Fibroblast of skin of left quadriceps (primary cell): ENCODE measurements at regions not wholly inside any gene's neighbourhood (a gene's known extent, or its start where the extent isn't known, plus 50 kb on each side); places are given as distances from the start of the nearest gene placed in this dataset.

ENCODE experiments used
- DNase-seq, 2 experiments: peaks; one replicate each; pipeline ENCODE4 v3.0.0-alpha.2; 2013; ENCODE audit warnings: low read depth in 2 of 2

- DNase-seq, result no peak
Measured at GRCh38 chr4:59841698-59842097, 1358.4 kb upstream of the ADGRL3 start.

- DNase-seq, result no peak
Measured at GRCh38 chr4:59848457-59848856, 1351.7 kb upstream of the ADGRL3 start.

- DNase-seq, result no peak
Measured at GRCh38 chr4:59855630-59856352, 1344.3 kb upstream of the ADGRL3 start.

- no peak for DNase-seq
Measured at GRCh38 chr4:59869056-59869455, 1331.1 kb upstream of the ADGRL3 start.

GRCh38 chr4:59869559-59869958 lies 1330.6 kb upstream of the ADGRL3 start:
- DNase-seq, result no peak

GRCh38 chr4:59881632-59882031 lies 1318.5 kb upstream of the ADGRL3 start:
- no peak for DNase-seq

- DNase-seq, result no peak
Measured at GRCh38 chr4:59904331-59904730, 1295.8 kb upstream of the ADGRL3 start.

- no peak for DNase-seq
Measured at GRCh38 chr4:59920416-59920815, 1279.7 kb upstream of the ADGRL3 start.

- DNase-seq, result no peak
Measured at GRCh38 chr4:59925290-59925689, 1274.8 kb upstream of the ADGRL3 start.

GRCh38 chr4:59936566-59936965 lies 1263.6 kb upstream of the ADGRL3 start:
- no peak for DNase-seq

GRCh38 chr4:59938166-59938565 lies 1262.0 kb upstream of the ADGRL3 start:
- DNase-seq, result no peak

- DNase-seq, result peak; percentile 1 to 2
Measured at GRCh38 chr4:59945277-59945676, 1254.8 kb upstream of the ADGRL3 start.

GRCh38 chr4:59945716-59946115 lies 1254.4 kb upstream of the ADGRL3 start:
- no peak for DNase-seq

GRCh38 chr4:59956366-59956765 lies 1243.8 kb upstream of the ADGRL3 start:
- no peak for DNase-seq

GRCh38 chr4:59960143-59960542 lies 1240.0 kb upstream of the ADGRL3 start:
- no peak for DNase-seq

- no peak for DNase-seq
Measured at GRCh38 chr4:59966758-59967157, 1233.4 kb upstream of the ADGRL3 start.

- DNase-seq, result no peak
Measured at GRCh38 chr4:59968796-59969195, 1231.3 kb upstream of the ADGRL3 start.

- DNase-seq, result no peak
Measured at GRCh38 chr4:59969909-59970308, 1230.2 kb upstream of the ADGRL3 start.

- no peak for DNase-seq
Measured at GRCh38 chr4:59971952-59972351, 1228.2 kb upstream of the ADGRL3 start.

GRCh38 chr4:59973492-59973891 lies 1226.6 kb upstream of the ADGRL3 start:
- no peak for DNase-seq

- no peak for DNase-seq
Measured at GRCh38 chr4:59979061-59979460, 1221.1 kb upstream of the ADGRL3 start.

GRCh38 chr4:59983852-59984251 lies 1216.3 kb upstream of the ADGRL3 start:
- no peak for DNase-seq

- DNase-seq, result no peak
Measured at GRCh38 chr4:59987289-59987688, 1212.8 kb upstream of the ADGRL3 start.

GRCh38 chr4:59994118-59994517 lies 1206.0 kb upstream of the ADGRL3 start:
- DNase-seq, result no peak
